Transverse colon (tissue), 4 donors: ENCODE measurements at regions not wholly inside any gene's neighbourhood (a gene's known extent, or its start where the extent isn't known, plus 50 kb on each side); places are given as distances from the start of the nearest gene placed in this dataset.

Experiments
- DNase-seq: peaks from one replicate; pipeline ENCODE4 v3.0.0-alpha.2; 2019
- H3K27ac ChIP-seq, 4 donors: fragments of 200-600 bp; sonication (generic); 2 replicates each; pipeline ENCODE4 v1.5.1; 2016 to 2018; ENCODE audit warnings: inconsistent platforms in 4 of 4
- H3K27me3 ChIP-seq: fragments of 200-600 bp; sonication (generic); 2 replicates; pipeline ENCODE4 v1.5.1; 2017; ENCODE audit warnings: inconsistent platforms
- H3K36me3 ChIP-seq, 4 donors: fragments of 200-600 bp; sonication (generic); 2 replicates each; pipeline ENCODE4 v1.5.1; 2017 to 2019; ENCODE audit warnings: inconsistent platforms in 4 of 4
- H3K4me1 ChIP-seq, 4 donors: fragments of 200-600 bp; sonication (generic); 2 replicates each; pipeline ENCODE4 v1.5.1; 2017 to 2020; ENCODE audit warnings: inconsistent platforms in 4 of 4
- H3K4me3 ChIP-seq, 4 donors: fragments of 200-600 bp; sonication (generic); 1 replicate in 1 of 4; 2 replicates in 3 of 4; pipeline versions ENCODE4 v1.5.1 to v1.6.1; 2017 to 2019; ENCODE audit warnings: inconsistent platforms in 4 of 4
- H3K9me3 ChIP-seq, 2 donors: fragments of 200-600 bp; sonication (generic); 2 replicates each; pipeline ENCODE4 v1.5.1; 2017 to 2019; ENCODE audit warnings: inconsistent platforms in 2 of 2
- EP300 ChIP-seq: sonication (generic); formaldehyde crosslinking; IDR thresholded peaks from one replicate; pipeline ENCODE4 v1.6.1; 2017; ENCODE audit warnings: antibody characterized with exemption, low read depth
- POLR2A ChIP-seq: fragments of 450-650 bp; IDR thresholded peaks from one replicate; pipeline ENCODE4 v1.6.1; 2016; ENCODE audit warnings: antibody characterized with exemption, mild to moderate bottlenecking, moderate library complexity
- POLR2AphosphoS5 ChIP-seq, 3 donors: sonication (generic); formaldehyde crosslinking; IDR thresholded peaks; one replicate each; pipeline ENCODE4 v1.6.1; 2016; ENCODE audit warnings: antibody characterized with exemption in 3 of 3
- WGBS, 2 donors: methylation state at CpG; one replicate each; pipeline ENCODE4 v1.1.5; 2018; ENCODE audit warnings: low coverage in 1 of 2; 5-methylcytosine and 5-hydroxymethylcytosine counted together
- in situ Hi-C, 4 donors: fragments of 200-750 bp; cut with MboI; loops; one replicate each; pipeline versions ENCODE4 v1.15.0 to v1.15.1; 2017; ENCODE audit warnings: low sequenced_read_pairs in 3 of 4, low pct_ligation_motif_present in 1 of 4, low pct_unique_long_range_greater_than_20kb in 1 of 4
- intact Hi-C: fragments of 100-400 bp; cut with DNase I; formaldehyde crosslinking; loops from one replicate; pipeline ENCODE4 v1.15.1; 2023; ENCODE audit warnings: low total_unique reads
- TF ChIP-seq, protein P1 (sequence below), 5 experiments: fragments of 200-600 bp in 3 of 5; fragments of 450-650 bp in 2 of 5; sonication (generic) in 3 of 5; IDR thresholded peaks; 1 replicate in 2 of 5; 2 replicates in 3 of 5; pipeline ENCODE4 v1.5.1; 2016 to 2017; ENCODE audit warnings: antibody characterized with exemption in 5 of 5, inconsistent platforms in 3 of 5, mild to moderate bottlenecking in 2 of 5, moderate library complexity in 1 of 5

GRCh38 chr10:131656009-131656408 lies 244.8 kb upstream of the PPP2R2D start:
- no peak for DNase-seq
- H3K27ac ChIP-seq = no peak overlapping the region
- H3K27me3 ChIP-seq = peaks cover 15% of the 10 kb centered on the region
- no peak for TF ChIP-seq EP300
- no peak for TF ChIP-seq POLR2AphosphoS5 (IDR thresholded peaks at IDR 0.05)
- TF ChIP-seq POLR2A = no peak
- TF ChIP-seq, protein P1, sequence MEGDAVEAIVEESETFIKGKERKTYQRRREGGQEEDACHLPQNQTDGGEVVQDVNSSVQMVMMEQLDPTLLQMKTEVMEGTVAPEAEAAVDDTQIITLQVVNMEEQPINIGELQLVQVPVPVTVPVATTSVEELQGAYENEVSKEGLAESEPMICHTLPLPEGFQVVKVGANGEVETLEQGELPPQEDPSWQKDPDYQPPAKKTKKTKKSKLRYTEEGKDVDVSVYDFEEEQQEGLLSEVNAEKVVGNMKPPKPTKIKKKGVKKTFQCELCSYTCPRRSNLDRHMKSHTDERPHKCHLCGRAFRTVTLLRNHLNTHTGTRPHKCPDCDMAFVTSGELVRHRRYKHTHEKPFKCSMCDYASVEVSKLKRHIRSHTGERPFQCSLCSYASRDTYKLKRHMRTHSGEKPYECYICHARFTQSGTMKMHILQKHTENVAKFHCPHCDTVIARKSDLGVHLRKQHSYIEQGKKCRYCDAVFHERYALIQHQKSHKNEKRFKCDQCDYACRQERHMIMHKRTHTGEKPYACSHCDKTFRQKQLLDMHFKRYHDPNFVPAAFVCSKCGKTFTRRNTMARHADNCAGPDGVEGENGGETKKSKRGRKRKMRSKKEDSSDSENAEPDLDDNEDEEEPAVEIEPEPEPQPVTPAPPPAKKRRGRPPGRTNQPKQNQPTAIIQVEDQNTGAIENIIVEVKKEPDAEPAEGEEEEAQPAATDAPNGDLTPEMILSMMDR (IDR thresholded peaks at IDR 0.05) = no peak
- no peaks in the 10 kb centered on the region for H3K36me3 ChIP-seq
- H3K4me3 ChIP-seq = no peak overlapping the region
- 73 to 74% methylated on average over 4 to 7 of the region's 7 CpGs for WGBS, 2 donors
- H3K9me3 ChIP-seq = no peaks in the 10 kb centered on the region
- no peaks in the 10 kb centered on the region for H3K4me1 ChIP-seq
- in situ Hi-C loops (no loop called here), intact Hi-C loops (no loop called here)

- Histone ChIP-seq H3K9me3 (no peaks in the 10 kb centered on the region), H3K4me1 (no peaks in the 10 kb centered on the region), H3K27me3 (peaks cover 14% of the 10 kb centered on the region), H3K4me3 (no peak overlapping the region), H3K36me3 (no peaks in the 10 kb centered on the region), H3K27ac (no peak overlapping the region)
- intact Hi-C loops = no loop called here
- in situ Hi-C loops = no loop called here
- TF ChIP-seq, protein P1 (IDR thresholded peaks at IDR 0.05) = no peak
- TF ChIP-seq POLR2A = no peak
- TF ChIP-seq EP300 = no peak
- no peak for TF ChIP-seq POLR2AphosphoS5 (IDR thresholded peaks at IDR 0.05)
- no peak for DNase-seq
- 77 to 100% methylated on average over 2 to 8 of the region's 9 CpGs for WGBS, 2 donors
These were observed 244.4 kb upstream of the PPP2R2D start for GRCh38 chr10:131656431-131656841.

DNA sequence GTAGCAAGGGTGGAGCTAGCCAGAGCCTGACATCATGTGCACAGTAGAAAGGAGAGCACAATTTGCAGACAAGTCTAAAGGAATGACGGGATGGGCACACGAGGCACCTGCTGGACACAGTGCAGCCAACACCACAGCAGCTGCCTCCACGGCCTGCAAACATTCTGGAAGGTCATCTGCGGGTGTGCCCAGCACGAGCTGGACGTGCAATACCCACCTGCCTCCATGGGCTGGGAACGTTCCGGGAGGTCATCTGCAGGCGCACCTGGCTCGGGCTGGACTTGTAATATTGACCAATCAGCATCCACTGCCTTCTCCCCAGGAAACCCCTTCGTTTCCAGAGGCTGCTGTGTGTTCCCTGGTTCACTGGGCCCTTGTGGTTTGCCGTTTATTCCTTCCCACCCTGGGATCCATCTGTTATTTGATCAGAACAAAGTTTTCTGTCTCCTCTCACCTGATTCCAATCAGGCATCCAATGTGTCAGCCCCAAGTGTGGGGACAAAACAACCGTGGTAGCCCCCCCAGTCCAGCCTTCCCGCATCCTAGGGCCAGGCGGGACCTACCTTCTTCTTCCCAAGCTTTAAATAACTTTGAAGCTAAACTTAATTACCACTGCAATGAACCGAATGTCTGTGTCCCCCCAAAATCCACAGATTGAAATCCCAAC lies 243.4 kb upstream of the PPP2R2D start:
- no peak overlapping the region for H3K4me3 ChIP-seq
- H3K27me3 ChIP-seq = peaks cover 4% of the 10 kb centered on the region
- no peak for DNase-seq
- H3K4me1 ChIP-seq = no peaks in the 10 kb centered on the region
- H3K27ac ChIP-seq = no peak overlapping the region
- TF ChIP-seq POLR2AphosphoS5 (IDR thresholded peaks at IDR 0.05) (no peak), EP300 (no peak), POLR2A (no peak)
- TF ChIP-seq, protein P1 (IDR thresholded peaks at IDR 0.05) = no peak
- WGBS, 2 donors = 51 to 81% methylated on average over 4 to 16 of the region's 16 CpGs
- intact Hi-C loops (no loop called here), in situ Hi-C loops (no loop called here)
- no peaks in the 10 kb centered on the region for H3K9me3 ChIP-seq
- H3K36me3 ChIP-seq = no peaks in the 10 kb centered on the region

DNA sequence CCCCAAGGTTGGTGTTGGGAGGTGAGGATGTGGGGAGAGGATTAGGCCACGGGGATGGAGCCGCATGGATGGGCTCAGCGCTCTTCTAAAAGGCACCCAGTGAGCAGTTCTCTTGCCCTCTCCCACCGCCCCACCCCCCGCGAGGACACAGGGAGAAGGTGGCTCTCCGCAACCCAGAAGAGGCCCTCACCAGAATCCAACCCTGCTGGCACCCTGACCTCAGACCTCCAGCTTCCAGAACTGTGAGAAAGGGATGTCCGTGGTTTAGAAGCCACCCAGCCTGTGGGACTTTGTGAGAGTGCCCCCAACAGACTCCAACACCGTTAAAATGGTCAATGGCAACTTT lies 242.8 kb upstream of the PPP2R2D start:
- H3K4me1 ChIP-seq = no peaks in the 10 kb centered on the region
- no peaks in the 10 kb centered on the region for H3K36me3 ChIP-seq
- no peak for TF ChIP-seq POLR2AphosphoS5 (IDR thresholded peaks at IDR 0.05)
- TF ChIP-seq POLR2A = no peak
- TF ChIP-seq, protein P1 (IDR thresholded peaks at IDR 0.05) = no peak
- no peak for TF ChIP-seq EP300
- no peak for DNase-seq
- H3K27me3 ChIP-seq = no peaks in the 10 kb centered on the region
- H3K27ac ChIP-seq = no peak overlapping the region
- H3K9me3 ChIP-seq = no peaks in the 10 kb centered on the region
- intact Hi-C loops (no loop called here), in situ Hi-C loops (no loop called here)
- no peak overlapping the region for H3K4me3 ChIP-seq
- 81 to 100% methylated on average over 1 to 9 of the region's 9 CpGs for WGBS, 2 donors
